GM21390 (cell line): ENCODE measurements at regions not wholly inside any gene's neighbourhood (a gene's known extent, or its start where the extent isn't known, plus 50 kb on each side); places are given as distances from the start of the nearest gene placed in this dataset.

Experiments used
- ATAC-seq: cut with Tn5 transposase; IDR thresholded peaks from one replicate; pipeline ENCODE4 v1.9.1; 2021; ENCODE audit not compliant: unreplicated experiment

DNA sequence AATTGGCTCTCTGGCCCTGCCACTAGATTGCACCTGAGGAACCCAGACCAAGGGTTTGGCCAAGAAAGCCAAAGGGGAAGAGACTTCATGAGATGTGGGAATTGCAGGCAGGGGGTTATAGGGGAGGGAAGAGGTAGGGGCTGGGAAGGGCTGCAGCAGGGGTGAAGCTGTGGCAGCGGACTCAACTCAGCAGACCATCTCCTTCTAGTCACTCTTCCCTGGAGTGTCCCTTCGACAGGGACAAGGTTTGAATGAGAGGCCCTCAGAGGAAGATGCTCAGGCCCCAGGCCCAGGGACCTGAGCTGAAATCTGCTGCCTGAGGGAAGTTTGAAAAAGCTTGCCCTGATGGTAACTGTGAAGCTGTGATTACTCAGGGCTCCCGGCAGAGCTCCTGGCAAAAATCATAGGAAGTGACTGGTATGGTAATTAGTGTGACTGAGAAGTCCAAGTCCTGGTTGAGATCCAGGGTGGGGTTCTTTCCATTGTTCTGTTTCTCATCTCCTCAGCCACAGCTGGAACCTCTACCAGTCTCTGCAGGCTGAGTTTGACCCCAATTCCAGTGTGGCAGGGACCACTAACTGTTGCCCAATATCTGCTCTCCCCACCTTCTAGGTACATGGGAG, 300.9 kb downstream of the CYP26B1 start:
- ATAC-seq, result no peak

DNA sequence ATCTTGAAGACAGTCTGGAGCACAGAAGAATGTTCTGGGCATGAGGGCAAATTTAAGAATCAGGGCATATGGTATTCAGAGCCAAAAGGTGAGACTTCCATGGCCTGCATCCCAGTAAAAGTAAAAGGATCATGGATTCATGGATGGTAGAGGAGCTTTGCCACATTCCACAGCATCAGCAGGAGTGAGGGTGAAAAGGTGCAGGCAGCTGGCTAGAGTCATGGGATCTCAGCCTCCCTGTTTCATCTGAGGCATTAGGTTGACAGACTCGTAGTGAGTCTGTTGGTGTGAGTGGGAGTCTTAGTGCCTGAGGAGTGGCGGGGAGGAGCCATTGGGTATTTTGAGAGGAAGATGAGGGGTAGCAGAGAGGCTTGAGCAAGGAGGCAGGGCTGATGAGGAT, 301.6 kb downstream of the CYP26B1 start:
- no peak for ATAC-seq

DNA sequence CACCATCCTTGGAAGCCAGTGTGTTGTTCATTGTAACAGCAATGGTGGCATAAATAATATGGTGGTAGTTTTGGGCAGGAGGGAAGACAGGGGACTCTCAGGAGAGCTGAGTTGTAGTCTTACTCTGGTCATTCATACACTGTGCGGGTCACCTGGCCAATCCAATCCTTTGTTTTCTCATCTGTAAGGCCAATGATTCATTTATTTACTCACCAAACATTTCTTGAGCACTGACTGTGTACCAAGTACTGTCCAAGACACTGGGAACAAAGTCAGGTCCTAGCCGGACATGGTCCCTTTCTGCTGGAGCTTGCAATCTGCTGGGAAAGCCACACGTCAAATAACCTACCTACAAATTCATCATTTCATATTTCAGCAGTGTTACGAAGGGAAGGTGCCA, 302.7 kb downstream of the CYP26B1 start:
- no peak for ATAC-seq

DNA sequence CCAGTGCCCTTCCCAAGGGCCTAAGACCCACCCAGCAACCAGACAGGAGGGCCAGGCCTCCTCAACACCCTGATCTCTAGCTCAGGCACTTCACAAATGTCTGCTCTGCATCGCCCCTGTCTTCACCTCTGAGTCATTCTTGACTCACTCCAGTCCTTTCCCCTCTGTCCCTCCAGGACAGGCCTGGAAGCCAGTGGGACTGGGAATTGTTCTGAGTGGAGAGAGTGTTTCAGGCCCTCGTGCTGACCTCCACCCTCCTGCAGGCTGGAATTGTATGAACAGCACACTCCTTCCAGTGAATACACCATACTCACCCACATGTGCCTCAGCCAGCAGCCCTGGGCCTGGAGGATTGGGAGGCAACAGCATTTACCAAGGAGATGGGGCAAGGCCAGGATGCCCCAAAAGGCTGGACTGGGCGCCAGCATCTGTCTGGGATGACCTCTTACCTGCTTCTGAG, 304.2 kb downstream of the CYP26B1 start:
- no peak for ATAC-seq

DNA sequence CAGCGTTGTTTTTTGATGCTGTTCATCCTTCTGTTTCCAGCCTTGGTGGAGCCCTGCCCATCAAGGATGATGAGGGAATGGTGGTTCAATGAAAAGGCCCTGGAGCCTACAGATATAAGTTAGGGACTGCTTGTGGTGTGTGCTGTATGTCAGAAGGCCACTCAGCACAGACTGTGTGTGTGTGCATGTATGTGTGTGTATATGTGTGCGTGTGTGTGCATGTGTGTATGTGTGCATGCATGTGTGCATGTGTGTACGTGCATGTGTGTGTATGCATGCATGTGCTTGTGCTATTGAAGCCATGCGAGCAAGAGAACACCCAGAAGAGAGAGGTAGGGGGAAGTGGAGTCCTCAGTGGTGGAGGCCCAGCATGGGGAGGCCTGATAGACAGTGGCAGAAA, 304.9 kb downstream of the CYP26B1 start:
- no peak for ATAC-seq

DNA sequence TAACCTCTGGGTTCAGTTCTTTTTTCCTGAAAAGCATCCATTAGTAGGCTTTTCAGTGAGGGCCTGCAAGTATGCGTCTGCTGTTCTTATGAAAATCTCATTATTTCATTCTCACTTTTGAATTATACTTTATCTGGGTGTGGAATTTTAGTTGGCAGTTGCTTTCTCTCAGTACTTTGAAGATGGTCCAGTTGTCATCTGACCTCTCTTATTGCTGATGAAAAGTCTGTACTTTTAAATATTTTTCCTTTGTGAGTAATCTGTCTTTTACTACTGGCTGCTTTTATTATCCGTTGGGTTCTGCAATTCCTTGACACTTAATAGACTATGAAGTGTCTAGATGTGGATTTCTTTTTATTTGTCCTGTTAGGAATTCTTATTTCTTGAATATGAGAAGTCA, 307.8 kb downstream of the CYP26B1 start:
- no peak for ATAC-seq

DNA sequence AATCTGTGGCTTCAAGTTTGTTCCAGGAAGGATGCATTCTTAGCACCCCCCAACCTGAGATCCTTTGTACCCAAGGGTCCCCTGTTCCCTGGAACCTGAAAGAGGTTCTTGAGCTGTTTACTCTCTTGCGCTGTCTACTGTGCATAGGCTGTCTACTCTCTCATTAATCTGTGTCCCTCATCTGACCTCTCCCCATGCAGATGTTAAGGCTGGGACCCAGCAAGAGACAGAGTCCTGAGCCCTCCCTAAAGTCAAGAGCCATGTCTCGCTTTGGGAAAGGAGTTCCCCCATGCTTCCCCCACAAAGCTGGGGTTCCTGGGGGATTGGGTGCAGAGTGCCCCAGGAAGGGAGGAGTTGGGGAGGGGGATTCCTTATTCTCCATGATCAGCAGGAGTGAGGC, 312.9 kb downstream of the CYP26B1 start:
- ATAC-seq, result no peak

DNA sequence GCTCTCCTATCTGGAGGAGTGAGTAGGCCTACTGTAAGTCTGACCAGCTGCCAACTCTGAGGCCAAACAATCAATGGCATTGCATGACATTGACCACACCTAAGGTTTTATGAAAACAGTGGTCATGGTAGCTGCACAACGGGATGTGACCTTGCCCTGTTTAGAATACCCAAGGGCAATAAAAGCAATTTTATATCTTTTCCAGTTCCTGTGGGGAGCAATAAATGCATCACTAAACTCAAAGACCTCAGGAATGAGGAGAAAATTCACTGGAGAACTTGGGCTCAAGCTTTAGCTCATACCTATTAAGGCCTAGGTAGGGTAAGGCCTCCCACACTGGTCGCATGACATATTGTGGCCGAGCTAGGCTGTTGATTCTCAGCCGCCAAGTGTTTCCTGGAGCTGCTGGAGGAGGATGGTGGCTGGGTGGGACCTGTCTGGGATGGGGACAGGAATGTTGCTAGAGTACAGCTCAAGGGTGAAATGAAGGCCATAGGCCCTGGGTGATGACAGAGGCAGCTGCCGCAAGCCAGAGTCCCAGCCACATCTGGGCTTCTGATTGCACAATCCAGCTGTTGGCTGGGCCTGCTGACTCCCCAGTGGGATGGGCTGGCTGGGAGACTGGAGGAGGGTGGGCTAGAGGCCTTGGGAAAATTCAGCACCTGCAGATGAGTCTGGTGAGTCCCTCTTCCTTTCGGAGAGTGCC, 313.7 kb downstream of the CYP26B1 start:
- no peak for ATAC-seq

DNA sequence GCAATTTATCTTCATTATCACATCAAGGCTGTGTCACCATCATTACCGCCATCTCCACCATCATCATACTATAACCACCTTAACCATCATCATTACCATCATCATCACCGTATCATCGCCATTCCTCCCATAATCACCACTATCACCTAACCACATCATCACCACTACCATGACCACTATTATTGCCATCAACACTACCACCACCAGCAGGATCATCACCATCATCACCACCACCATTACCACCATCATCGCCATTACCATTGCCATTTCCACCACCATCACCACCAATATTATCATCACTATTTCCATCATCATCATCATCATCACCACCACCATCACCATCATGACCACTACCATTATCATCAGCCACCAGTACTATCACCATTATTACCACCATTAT, 314.4 kb downstream of the CYP26B1 start:
- ATAC-seq, result no peak

DNA sequence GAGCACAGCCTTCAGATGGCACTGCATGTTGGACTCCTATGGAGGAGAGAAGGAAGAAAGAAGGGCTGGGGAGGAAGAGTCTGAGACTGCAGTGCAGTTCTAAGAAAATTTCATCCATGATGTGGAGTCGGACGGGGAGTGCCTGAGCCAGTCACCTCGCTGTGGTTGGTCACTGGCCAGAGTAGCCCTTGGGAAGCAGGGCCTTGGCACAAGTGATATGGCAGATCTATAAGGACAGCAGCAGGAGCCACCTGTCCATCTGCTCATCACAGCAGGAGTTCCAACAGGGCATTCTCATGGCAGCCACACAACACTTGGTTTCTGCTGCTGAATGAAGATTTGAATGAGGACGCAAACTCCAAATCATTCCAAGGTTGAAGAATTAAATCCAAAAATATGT, 314.8 kb downstream of the CYP26B1 start:
- no peak for ATAC-seq

DNA sequence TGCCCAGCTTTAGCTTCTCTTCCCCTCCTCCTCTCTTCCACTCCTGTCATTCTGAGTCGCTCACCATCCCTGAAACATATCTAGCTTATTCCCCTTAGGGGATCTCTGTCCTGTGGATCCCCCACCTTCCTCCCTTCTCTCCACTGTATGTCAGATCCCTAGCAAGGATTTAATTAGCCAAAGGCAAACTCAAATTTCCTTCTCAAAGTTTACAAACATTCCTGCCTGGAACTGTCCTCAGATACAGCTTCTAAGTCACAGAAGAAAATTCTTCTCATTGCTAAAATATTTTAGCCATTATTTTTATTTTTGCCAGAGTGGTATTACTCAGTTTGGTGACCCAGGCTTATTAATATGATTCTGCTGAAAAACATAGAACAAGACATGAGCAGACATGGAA, 315.3 kb downstream of the CYP26B1 start:
- ATAC-seq, result no peak

DNA sequence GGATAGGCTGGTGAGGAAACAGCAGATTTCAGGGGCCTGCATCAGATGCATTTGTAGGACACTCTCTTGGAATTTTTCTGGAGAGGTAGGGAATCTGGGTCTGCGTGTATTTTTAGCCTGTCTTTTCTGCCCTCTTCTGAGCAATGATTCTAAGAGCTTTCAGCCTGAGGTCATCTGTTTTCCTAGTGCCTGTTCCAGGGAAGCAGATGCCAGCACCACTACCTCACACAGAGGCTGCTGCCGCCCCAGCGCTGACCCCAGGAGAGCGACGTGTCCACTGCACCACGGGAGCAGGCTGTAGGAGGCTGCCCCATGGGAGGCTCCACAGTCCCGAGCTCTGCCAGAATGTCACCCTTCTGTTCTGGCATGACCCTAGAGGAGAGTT, 316.5 kb downstream of the CYP26B1 start:
- ATAC-seq, result no peak

DNA sequence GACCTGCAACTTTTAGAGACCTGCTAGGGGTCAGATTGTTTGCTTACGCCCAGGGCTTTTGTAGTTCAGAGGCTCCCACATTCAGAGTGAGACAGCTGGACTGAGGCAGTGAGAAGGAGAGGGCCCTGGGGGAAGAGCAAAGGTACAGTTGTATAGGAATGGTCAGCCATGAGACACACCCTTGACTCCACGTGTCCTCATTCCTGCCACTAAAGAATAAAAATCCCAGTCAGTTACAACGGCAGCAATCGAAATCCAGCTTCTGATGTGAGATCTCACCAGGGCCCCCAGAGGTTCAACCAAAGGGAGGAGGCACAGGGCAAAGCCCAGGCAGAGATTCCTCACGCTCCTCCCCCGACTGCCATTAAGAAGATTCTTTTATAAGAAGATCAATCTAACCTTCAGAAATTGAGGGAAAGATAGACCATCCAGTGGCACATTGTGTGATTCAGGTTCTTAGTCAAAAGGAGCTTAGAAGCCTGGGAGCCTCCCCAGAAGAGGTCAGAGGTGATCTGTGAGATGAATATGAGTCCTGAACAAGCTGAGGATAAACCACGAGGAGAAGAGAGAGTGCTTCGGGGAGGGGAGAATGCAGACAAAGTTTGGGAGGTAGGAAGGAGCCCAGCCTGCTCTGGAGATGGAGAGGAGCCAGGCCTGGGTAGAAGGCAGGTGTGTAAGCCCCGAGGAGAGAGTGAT, 317.0 kb downstream of the CYP26B1 start:
- no peak for ATAC-seq

DNA sequence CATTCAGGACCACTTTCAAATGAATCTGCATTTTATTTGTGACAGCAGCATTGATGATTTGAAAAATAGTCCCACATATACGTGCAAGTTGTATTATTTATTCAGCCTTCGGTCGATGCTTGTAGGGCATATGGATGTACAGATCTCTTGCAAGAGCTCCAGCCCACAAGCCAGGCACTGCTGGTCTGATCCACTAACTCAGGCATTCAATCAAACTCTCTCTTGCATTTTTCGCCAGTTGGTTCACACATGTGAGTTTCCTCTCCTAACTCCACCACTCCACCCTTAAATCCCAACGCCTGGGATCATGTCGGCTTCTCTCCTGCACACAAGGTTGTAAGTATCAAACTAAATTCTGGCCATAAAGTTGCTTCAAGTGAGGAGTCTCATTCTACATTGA, 318.7 kb downstream of the CYP26B1 start:
- ATAC-seq, result no peak

DNA sequence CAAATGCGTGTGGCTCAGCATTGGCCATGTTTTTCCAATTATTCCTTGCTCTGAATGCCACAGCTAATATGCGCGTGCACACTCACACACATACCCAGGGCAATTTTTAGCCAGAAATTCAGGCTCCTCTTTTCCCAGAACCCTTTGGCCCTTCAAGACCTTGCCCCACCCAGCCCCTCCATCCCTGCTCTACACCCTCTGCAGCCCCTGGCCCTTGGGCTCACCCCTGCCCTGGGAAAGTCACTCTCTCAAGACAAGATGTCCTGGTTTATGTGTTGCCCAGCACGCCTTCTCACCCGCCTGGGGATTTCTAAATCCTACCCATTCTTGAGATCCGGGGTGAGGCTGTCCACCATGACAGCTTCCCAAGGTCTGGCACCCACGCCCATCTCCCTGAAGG, 319.7 kb downstream of the CYP26B1 start:
- no peak for ATAC-seq

DNA sequence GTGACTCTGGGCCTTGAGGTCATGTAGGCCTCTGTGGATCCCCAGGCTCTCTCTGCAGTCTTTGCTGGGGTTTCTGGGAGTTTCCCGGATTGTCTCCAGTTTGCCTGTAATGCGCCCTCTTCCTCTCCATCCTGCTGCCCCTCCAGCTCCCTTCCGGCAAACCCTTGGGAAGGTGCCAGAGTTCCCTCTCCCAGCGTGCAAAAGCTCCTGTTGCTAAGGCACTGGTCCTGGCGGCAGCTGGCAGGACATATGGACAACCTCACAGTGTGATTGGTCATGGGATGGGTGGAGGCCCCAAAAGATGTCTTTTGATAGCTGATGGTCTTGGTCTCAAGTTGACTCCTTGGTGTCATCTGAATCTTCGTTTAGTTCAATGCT, 320.1 kb downstream of the CYP26B1 start:
- ATAC-seq, result no peak

DNA sequence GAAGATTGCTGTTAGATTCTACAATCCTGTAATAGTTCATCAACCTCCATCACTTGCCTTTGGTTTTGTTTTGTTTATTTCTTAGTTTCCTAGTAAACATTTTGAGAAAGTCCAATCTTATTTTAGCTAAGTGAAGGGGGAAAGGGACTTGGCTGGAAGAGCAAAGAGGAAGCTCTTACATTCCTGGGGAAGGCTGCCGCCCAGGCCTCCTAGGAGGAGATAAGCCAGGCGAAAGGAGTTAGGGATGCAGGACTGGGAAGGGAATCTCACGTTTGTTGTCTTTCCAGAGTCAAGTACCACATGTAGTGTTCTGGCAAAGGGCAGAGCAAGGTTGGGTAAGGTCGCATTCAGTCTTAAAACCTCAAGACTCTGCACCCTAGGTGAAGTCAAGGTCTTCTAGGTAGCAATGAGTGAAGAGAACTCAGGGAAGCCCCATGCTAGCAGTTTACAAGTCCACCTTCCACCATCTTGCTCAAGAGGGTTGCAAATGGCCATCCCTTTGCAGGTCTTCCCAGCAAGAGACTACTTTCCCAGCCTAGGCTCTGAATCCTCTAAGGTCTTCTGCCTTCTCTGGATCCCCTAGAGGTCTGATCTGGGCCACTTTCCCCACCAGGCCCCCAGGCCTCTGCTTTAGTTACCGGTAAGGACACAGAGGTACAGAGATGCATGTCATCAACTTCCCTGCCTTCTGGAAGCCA, 320.7 kb downstream of the CYP26B1 start:
- no peak for ATAC-seq

DNA sequence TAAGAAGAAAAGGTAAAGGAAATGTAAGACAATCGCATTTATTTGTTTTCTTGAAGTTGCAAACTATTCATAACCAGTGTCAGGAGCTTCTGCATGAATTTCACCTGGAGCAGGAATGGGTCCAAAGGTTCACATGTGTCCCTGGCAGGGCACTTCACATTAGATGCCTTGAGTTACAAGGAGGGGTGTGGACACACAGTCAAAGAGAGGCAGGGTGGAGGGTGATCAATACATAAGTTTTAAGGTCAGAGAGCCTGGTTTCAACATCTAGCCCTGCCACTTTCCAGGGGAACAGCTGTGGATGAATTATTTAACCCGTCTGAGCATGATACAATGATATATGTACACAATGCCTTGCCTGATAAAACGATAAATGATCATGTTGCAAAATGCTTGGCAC, 321.4 kb downstream of the CYP26B1 start:
- no peak for ATAC-seq

DNA sequence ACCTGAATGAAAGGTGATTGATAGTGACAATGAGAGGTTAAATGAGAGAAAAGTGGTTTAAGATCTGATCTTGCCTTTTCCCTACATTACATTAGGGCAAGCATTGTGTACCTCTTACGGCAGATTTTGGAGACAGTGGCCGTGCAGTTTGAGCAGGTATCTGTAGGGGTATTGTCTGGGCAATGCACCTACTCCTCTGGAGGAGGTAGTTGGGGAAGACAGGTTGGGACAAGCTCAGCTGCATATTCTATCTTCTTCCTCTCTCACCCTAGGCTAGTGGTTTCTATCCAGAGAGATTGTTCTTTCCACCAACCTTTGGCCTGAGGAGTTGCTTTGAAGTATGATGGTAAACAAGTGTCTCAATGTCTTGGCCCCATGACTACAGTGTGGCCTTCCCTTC, 323.2 kb downstream of the CYP26B1 start:
- no peak for ATAC-seq

DNA sequence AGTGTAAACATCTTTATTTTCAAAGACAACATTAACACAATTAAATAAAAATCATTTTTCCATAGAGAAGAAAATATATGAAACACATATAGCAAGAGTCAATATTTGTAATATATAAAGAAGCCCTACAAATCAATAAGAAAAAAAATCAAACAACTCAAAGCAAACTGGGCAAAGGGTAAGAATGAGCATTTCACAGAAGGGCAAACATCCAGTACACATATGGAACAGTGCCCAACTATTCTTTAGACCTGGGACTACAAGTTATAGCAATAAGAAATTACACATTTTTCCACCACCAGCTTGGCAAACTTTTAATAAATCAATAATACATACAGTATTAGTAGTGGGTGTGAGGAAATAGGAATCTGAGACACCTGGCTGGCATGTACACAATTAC, 324.1 kb downstream of the CYP26B1 start:
- ATAC-seq, result no peak

DNA sequence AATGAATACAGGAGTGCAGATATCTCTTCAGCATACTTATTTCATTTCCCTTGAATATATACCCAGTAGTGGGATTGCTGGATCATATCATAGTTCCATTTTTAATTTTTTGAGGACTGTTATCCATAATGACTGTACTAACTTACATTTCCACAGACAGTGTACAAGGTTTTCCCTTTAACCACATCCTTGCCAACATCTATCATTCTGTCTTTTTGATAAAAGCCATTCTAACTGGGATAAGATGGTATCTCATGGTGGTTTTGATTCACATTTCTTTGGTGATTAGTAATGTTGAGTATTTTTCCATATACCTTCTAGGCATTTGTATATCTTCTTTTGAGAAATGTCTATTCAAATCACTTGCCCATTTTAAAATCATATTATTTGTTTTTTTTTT, 325.2 kb downstream of the CYP26B1 start:
- ATAC-seq, result no peak

DNA sequence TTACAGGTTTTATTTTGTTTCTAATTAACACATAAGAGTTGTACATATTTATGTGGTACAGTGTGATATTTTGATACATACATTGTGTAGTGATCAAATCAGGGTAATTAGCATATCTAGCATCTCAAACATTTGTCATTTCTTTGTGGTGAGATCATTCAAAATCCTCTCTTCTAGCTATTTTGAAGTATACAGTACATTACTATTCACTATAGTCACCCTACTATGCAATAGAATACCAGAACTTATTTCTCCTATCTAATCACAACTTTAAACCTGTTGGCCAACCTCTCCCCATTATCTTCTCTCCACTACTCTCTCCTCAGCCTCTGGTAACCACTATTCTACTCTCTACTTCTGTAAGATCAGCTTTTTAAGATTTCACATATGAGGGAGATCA, 325.8 kb downstream of the CYP26B1 start:
- ATAC-seq, result no peak
